AG04450 (cell line): ENCODE measurements at regions not wholly inside any gene's neighbourhood (a gene's known extent, or its start where the extent isn't known, plus 50 kb on each side); places are given as distances from the start of the nearest gene placed in this dataset.

Experiments
- CTCF ChIA-PET: fragments of 300-600, 350-600 bp; formaldehyde crosslinking; extraction: SDS; loops from one replicate; lab custom pipeline; 2022; ENCODE audit warnings: antibody characterized with exemption, inconsistent platforms; lab: Charles Lee
- POLR2A ChIA-PET: fragments of 350-600 bp; formaldehyde crosslinking; extraction: SDS; loops from one replicate; lab custom pipeline; 2021; ENCODE audit warnings: antibody characterized with exemption, inconsistent platforms; lab: Yijun Ruan, JAX
- DNase-seq: peaks from one replicate; pipeline ENCODE4 v3.0.0-alpha.2; 2011; ENCODE audit warnings: low read depth, low spot score
- H3K27ac ChIP-seq: one replicate; pipeline ENCODE4 v1.5.1; 2012; ENCODE audit warnings: low read depth, low read length, control low read depth
- H3K27me3 ChIP-seq: one replicate; pipeline ENCODE4 v1.6.0; 2012; ENCODE audit warnings: low read length; ENCODE audit not compliant: control insufficient read depth, insufficient read depth
- H3K4me3 ChIP-seq: 2 replicates; pipeline ENCODE4 v1.5.1; 2011; ENCODE audit warnings: mild to moderate bottlenecking, low read depth, low read length, control low read depth
- H3K9me3 ChIP-seq: 2 replicates; pipeline ENCODE4 v1.5.1; 2012; ENCODE audit warnings: low read length; ENCODE audit not compliant: control insufficient read depth, insufficient read depth
- TF ChIP-seq, protein P1 (sequence below): IDR thresholded peaks from 2 replicates; pipeline ENCODE4 v1.5.1; 2011; ENCODE audit warnings: low read depth, low read length, control low read depth, inconsistent platforms

DNA sequence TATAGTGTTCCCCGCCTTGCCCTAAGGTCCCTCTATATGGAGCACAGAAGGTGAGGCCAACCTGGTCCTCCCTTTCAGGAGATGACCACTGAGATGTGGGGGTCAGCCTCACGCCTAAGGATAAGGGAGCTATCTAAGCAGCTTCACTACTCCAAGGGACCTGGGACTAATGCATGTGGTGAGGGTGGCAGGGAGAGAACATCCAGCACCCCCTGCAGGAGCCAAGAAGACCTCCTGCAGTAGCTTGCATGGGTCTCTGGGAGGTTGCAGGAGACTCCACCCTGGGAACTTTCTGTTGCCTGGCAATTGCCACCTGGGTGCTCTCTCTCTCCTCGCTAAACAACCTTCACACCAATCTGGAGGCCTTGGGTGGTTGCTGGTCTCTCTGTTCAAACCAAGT, 93.0 kb upstream of the KLHL29 start:
- no peaks in the 10 kb centered on the region for H3K9me3 ChIP-seq
- ChIA-PET POLR2A (no interaction called here), CTCF (no interaction called here)
- DNase-seq, result no peak
- H3K27ac ChIP-seq, result no peak overlapping the region
- TF ChIP-seq, protein P1, sequence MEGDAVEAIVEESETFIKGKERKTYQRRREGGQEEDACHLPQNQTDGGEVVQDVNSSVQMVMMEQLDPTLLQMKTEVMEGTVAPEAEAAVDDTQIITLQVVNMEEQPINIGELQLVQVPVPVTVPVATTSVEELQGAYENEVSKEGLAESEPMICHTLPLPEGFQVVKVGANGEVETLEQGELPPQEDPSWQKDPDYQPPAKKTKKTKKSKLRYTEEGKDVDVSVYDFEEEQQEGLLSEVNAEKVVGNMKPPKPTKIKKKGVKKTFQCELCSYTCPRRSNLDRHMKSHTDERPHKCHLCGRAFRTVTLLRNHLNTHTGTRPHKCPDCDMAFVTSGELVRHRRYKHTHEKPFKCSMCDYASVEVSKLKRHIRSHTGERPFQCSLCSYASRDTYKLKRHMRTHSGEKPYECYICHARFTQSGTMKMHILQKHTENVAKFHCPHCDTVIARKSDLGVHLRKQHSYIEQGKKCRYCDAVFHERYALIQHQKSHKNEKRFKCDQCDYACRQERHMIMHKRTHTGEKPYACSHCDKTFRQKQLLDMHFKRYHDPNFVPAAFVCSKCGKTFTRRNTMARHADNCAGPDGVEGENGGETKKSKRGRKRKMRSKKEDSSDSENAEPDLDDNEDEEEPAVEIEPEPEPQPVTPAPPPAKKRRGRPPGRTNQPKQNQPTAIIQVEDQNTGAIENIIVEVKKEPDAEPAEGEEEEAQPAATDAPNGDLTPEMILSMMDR, result no peak
- H3K27me3 ChIP-seq, result no peaks in the 10 kb centered on the region
- H3K4me3 ChIP-seq, result no peak overlapping the region

- CTCF ChIA-PET, result no interaction called here
- TF ChIP-seq, protein P1, result no peak
- no peaks in the 10 kb centered on the region for H3K27me3 ChIP-seq
- no peak overlapping the region for H3K27ac ChIP-seq
- no peaks in the 10 kb centered on the region for H3K9me3 ChIP-seq
- POLR2A ChIA-PET, result no interaction called here
- DNase-seq, result no peak
- no peak overlapping the region for H3K4me3 ChIP-seq
Measured at GRCh38 chr2:23293063-23293462, 91.9 kb upstream of the KLHL29 start.

DNA sequence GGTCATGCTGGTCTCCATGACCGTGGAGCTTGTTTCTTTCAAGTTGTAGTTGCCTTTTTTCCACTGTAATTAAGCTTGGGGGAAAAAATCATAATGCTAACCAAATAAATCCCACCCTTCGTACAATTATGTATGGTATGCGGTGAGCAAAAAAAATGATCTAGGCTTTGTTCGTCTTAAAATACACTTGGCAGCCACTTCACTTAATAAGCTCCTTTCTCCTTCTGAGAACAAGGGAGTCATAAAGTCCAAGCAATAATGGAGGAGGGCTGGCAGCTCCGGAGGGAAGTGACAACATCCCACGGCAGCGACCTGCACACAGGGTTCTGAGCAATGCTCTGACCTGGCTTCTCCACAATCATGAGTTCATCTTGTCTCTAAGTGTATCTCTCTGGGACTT, 91.2 kb upstream of the KLHL29 start:
- POLR2A ChIA-PET, result no interaction called here

GRCh38 chr2:23294238-23294637, 90.7 kb upstream of the KLHL29 start:
- Histone ChIP-seq H3K27me3 (no peaks in the 10 kb centered on the region), H3K9me3 (no peaks in the 10 kb centered on the region), H3K27ac (no peak overlapping the region), H3K4me3 (no peak overlapping the region)
- TF ChIP-seq, protein P1, result no peak
- no peak for DNase-seq
- POLR2A ChIA-PET, result no interaction called here
- CTCF ChIA-PET, result no interaction called here

More for the DNA sequence above, 91.2 kb upstream of the KLHL29 start:
- TF ChIP-seq, protein P1, result no peak
- no peak for DNase-seq
- Histone ChIP-seq H3K27me3 (no peaks in the 10 kb centered on the region), H3K4me3 (no peak overlapping the region), H3K9me3 (no peaks in the 10 kb centered on the region), H3K27ac (no peak overlapping the region)
- CTCF ChIA-PET, result no interaction called here

DNA sequence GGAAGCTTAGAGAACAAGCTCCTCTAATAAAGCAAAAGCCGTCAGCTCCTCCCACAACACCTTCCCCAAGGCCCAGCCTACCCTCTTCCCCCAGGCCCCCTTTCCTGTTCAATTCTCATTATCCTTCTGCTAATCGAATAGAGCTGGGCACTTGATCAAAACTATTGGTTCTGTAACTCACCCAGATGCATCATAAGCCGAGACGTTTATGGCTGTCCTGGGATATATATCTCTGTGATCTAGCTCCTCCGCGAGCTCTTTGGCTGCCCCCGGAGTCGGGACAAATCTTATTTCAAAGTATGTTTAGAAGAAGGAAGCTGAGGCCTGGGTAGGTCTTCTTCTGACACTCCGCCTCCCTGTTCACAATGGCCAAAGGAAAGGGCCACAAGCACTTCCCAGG, 88.3 kb upstream of the KLHL29 start:
- ChIA-PET CTCF (interaction anchor here (0.8 kb wide), 1 partner anchor 17 kb away, joined by 3 read pairs; no protein-coding TSS in a partner anchor), POLR2A (no interaction called here)
- TF ChIP-seq, protein P1, result no peak
- Histone ChIP-seq H3K27me3 (no peaks in the 10 kb centered on the region), H3K9me3 (no peaks in the 10 kb centered on the region), H3K4me3 (no peak overlapping the region), H3K27ac (no peak overlapping the region)
- no peak for DNase-seq
